ENCODE measurements at regions not wholly inside any gene's neighbourhood (a gene's known extent, or its start where the extent isn't known, plus 50 kb on each side); places are given as distances from the start of the nearest gene placed in this dataset.

- H3K4me3 ChIP-seq, result no peak overlapping the region
- TF ChIP-seq CTCF (IDR thresholded peaks at IDR 0.05), result no peak
- DNase-seq, result no peak
- ATAC-seq, result no peak
- no peaks in the 10 kb centered on the region for H3K36me3 ChIP-seq (ENCODE audit: insufficient read depth in 1 of 2, low read depth in 1 of 2)
- intact Hi-C loops (cut with DNase I), result no loop called here
- 67 to 77% (median 74%) methylated on average over 14 of the region's 14 CpGs for WGBS, 3 donors
- H3K4me1 ChIP-seq, result no peaks in the 10 kb centered on the region
- no peak overlapping the region for H3K27ac ChIP-seq
- no peaks in the 10 kb centered on the region for H3K9me3 ChIP-seq
- H3K27me3 ChIP-seq (ENCODE audit: insufficient read depth in 3 of 3, low read length in 2 of 3), result no peaks in the 10 kb centered on the region
These were observed 224.7 kb downstream of the ACKR3 start for GRCh38 chr2:236794176-236794957.

DNA sequence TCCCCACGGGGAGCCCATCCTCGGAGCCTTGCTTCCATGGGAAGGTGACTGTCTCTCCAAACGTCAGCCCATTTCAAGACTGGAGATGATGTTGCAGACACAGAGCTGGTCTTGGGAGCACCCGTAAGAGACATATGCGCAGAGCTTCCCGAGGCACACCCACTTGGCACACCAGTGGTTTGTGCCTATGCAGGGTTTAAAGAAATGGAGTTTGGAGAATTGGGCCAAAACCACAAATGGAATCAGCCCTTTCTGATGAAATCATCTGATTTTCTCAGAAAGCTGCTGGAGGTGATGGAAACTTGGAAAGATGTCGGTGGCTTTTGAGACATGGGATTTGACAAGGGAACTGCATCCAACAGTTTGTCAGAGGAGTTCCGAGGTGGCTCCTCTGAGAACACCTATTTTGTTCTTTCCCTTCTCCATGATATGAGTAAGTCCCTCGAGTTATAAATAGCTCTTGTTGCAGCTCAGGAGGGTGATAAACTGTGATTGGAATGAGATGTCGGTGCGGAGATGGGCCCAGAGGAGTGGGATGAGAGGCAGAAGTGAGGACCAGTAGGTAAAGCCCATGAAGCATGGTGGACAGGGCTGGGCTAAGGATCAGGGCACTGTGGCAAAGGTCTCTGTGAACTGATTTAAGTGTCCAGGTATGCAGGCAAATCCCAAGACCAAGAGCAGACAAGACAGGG is 225.7 kb downstream of the ACKR3 start:
- no peak for DNase-seq
- Histone ChIP-seq H3K4me1 (no peaks in the 10 kb centered on the region), H3K27ac (no peak overlapping the region), H3K9me3 (no peaks in the 10 kb centered on the region), H3K36me3 (ENCODE audit: insufficient read depth in 1 of 2, low read depth in 1 of 2) (no peaks in the 10 kb centered on the region), H3K27me3 (ENCODE audit: insufficient read depth in 3 of 3, low read length in 2 of 3) (no peaks in the 10 kb centered on the region), H3K4me3 (no peak overlapping the region)
- 92 to 94% (median 93%) methylated on average over 11 of the region's 11 CpGs for WGBS, 3 donors
- ATAC-seq, result no peak
- intact Hi-C loops (cut with DNase I), result no loop called here
- no peak for TF ChIP-seq CTCF (IDR thresholded peaks at IDR 0.05)

- Histone ChIP-seq H3K4me1 (no peaks in the 10 kb centered on the region), H3K9me3 (no peaks in the 10 kb centered on the region), H3K27me3 (ENCODE audit: insufficient read depth in 3 of 3, low read length in 2 of 3) (no peaks in the 10 kb centered on the region), H3K4me3 (no peak overlapping the region), H3K36me3 (ENCODE audit: insufficient read depth in 1 of 2, low read depth in 1 of 2) (no peaks in the 10 kb centered on the region), H3K27ac (no peak overlapping the region)
- intact Hi-C loops (cut with DNase I), result no loop called here
- ATAC-seq, result no peak
- TF ChIP-seq CTCF (IDR thresholded peaks at IDR 0.05), result no peak
- no peak for DNase-seq
- 95 to 97% (median 95%) methylated on average over 8 of the region's 8 CpGs for WGBS, 3 donors
These were observed 226.2 kb downstream of the ACKR3 start for GRCh38 chr2:236795861-236796219.

DNA sequence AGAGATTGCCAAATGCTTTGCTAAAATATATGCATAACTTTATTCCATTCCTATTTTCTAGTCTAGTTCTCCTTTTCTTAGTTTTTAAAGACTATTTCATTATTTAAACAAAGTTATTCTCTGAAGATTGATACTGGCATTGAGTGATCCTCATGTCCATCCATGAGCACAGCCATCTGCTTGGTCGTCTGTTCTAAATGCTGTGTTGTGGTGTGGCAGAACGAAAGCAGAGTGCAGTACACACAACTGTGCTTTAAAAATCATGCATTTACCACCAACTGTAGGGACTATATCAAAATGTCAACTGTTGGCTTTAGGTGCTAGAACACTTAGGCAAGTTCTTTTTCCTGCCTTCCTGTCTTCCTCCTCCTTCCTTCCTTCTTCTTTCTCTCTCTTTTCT is 226.6 kb downstream of the ACKR3 start:
- ATAC-seq (no peak), DNase-seq (no peak)
- 87 to 95% (median 89%) methylated on average over 2 of the region's 2 CpGs for WGBS, 3 donors
- intact Hi-C loops (cut with DNase I), result no loop called here
- Histone ChIP-seq H3K9me3 (no peaks in the 10 kb centered on the region), H3K27ac (no peak overlapping the region), H3K36me3 (ENCODE audit: insufficient read depth in 1 of 2, low read depth in 1 of 2) (no peaks in the 10 kb centered on the region), H3K4me3 (no peak overlapping the region), H3K4me1 (no peaks in the 10 kb centered on the region), H3K27me3 (ENCODE audit: insufficient read depth in 3 of 3, low read length in 2 of 3) (no peaks in the 10 kb centered on the region)
- TF ChIP-seq CTCF (IDR thresholded peaks at IDR 0.05), result no peak

Data from psoas muscle (tissue), 7 donors.